HuH-7 (cell line): ENCODE measurements at regions not wholly inside any gene's neighbourhood (a gene's known extent, or its start where the extent isn't known, plus 50 kb on each side); places are given as distances from the start of the nearest gene placed in this dataset.
A peak's percentile ranks its signal among the peaks of the same experiment; 100 is the strongest.

ENCODE experiments used
- DNase-seq: peaks from one replicate; pipeline ENCODE4 v3.0.0; 2011; ENCODE audit warnings: low spot score

- no peak for DNase-seq
These were observed 131.9 kb upstream of the ZFHX3 start for GRCh38 chr16:73179705-73180331.

DNA sequence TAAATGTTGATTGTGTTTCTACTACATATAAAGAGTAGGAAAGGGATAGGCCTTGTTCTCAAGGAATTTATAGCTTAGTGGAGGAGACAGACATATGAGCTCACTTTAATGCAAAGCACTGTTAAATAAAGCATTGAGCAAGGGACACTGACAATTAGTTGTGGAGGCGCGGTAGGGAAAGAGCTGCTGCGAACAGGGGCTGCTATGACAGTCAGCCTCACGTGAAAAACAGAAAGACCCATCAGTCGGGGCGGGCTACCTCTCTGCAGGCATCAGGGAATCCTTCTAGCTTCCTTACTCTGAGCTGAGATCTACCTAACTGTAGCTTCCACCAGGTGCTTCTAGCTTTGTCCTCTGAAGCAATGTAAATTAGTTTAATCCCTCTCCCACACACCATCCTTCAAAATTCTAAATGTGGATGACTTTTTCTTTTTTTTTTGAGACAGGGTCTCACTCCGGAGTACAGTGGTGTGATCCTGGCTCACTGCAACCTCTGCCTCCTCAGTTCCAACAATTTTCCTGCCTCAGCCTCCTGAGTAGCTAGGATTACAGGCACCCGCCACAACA, 129.9 kb upstream of the ZFHX3 start:
- DNase-seq: no peak

DNA sequence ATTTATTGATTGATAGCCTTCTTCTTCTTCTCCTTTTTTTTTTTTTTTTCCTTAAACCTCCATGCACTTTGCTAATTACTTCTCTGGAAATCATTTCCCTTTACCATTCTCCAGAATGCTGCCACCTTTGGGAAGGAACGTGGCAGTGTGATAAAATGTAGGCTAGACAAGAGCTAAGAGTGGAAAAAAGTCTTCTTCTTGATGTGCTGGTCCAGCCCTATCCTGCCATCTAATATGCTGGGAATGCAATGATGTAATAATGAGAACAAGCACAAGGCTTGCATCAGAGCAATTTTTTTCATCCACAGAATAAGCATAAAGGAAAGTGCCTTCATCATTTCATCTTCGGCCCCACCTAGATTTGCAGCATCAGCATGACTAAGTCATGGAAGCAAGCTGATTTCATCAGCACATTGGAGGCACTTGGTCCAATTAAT, 128.7 kb upstream of the ZFHX3 start:
- no peak for DNase-seq

GRCh38 chr16:73172973-73173709, 125.2 kb upstream of the ZFHX3 start:
- no peak for DNase-seq

DNA sequence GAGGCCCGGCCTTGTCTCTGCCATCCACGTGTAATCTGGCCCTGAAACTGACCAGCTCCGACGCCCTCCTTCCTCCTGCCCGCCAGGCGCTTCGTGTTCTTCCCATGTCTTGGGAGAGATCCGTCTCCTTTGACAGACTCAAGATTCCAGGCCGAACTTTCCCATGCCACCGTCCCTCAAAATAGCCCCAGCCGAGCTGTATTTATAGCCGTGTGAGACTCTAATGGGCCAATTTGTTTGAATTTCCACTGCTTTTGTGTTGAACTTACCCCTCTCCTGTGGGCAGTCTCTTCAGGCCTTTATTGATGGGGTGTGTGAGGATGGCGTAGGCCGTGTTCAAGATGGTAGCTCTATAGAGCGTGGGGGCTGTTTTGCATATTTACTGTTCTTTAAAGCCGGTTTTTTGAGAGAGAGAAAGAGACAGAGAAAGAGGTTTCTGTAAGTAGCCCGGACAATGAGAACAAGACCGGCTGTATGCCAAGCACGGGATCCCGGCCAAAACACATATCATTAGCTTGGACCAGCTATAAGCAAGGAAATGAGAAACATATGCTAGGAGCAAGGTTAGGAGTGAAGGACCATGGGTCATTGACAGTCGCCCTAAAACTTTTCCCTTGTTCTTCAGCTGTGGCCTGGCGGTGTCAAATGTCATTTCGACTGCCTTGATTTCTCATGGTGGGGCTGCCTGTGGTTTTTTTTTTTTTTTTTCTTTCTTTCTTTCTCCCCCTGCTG, 124.5 kb upstream of the ZFHX3 start:
- no peak for DNase-seq

DNA sequence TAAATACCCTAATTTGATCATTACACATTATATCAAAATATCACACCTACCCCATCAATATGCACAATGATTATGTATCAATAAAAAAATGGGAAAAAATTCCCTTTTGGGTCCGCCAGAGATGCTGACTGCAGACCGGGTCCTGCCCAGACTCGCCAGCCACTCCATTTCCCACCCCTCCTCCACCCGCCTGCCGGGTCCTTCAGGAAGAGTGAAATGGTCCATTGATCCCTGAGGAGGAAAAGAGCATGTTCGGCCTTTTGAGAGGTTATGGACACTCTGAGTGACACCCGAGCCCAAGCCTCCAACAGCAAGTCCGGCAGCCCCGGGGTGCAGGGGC, 123.9 kb upstream of the ZFHX3 start:
- DNase-seq: no peak

GRCh38 chr16:73171380-73171779, 123.5 kb upstream of the ZFHX3 start:
- DNase-seq: no peak

DNA sequence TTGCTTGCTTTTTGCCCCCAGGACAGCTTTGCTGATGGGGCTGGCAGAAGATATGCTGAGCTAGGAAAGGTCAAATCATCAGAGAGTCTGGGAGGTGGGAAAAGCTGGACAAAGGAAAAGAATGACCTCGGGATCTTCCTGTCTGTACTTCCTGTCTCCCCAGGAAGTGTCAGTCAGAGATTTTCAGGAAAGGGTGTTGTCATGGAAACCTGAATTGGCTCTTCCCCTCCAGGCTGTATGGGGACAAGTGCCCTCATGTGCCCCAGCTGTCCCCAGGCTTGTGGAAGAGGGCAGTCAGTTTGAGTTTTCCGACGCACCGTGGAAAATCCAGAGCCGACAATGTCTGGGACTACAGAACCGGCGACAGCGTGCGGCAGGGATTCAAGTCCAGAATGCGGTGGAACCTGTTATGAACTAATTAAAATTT, 122.7 kb upstream of the ZFHX3 start:
- no peak for DNase-seq

DNA sequence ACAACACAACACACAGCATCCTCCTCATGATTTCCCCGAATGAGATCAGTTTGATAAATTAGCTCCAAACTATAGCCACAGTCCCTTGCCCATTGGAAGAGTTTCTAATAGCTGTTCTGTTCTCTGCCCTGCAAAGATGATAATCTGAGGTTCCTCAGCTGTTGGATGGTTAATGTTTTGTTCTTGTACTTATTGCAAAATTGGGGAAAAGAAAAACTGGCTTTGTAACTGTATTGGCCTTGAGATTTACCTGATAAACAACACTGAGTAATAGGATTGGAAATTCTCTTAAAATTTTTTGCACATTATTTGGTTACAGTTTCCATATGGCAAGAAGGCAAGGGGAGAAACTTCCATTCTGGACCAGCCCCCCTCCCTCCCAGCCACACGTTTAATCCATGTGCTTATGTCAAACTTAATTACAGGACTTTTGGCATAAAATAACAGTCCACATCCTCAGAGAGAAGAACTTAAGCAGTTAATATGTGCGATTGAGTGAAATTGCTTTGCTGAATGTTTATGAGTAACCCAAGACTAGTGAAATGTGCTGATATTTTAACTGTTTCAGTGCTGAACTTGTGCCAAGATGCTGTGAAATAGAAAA, 119.1 kb upstream of the ZFHX3 start:
- DNase-seq: no peak

- DNase-seq: no peak
These were observed 118.5 kb upstream of the ZFHX3 start for GRCh38 chr16:73166441-73166851.

DNA sequence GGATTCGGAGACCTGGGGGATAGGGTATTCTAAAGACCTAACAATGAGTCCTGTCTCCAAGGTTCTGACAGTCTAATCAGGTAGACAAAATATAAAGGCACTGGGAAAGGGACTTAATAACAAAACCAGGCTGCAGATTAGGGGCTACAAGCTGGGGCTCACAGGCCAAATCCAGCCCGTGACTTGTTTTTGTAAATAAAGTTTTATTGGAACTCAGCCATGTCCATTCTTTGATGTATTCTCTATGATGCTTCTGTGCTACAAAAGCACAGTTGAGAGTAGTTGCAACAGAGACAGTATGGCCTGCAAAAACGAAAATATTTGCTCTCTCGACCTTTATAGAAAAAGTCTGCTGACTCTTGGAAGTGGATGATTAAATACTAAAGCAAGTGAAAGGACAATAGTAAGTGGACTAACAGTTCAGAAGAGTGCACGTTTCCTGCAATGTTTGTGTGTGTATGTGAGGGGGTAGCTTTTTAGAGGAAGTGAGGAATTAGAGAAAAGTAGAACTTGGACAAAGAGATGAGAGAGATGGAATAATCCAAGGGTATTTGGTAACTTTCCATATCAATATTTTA, 115.4 kb upstream of the ZFHX3 start:
- DNase-seq: no peak

DNA sequence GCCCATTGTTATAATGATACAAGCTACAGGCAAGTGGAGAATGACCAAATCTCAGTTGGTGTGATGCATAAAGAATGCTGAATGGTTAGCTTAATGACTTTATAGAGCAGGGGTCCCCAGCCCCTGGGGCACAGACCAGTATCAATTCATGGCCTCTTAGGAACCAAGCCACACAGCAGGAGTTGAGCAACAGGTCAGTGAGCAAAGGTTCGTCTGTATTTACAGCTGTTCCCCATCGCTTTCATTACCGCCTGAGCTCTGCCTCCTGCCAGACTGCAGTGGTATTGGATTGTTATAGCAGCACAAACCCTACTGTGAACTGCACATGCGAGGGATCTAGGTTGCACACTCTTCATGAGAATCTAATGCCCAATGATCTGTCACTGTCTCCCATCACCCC, 114.0 kb upstream of the ZFHX3 start:
- peak; percentile 57 for DNase-seq

DNA sequence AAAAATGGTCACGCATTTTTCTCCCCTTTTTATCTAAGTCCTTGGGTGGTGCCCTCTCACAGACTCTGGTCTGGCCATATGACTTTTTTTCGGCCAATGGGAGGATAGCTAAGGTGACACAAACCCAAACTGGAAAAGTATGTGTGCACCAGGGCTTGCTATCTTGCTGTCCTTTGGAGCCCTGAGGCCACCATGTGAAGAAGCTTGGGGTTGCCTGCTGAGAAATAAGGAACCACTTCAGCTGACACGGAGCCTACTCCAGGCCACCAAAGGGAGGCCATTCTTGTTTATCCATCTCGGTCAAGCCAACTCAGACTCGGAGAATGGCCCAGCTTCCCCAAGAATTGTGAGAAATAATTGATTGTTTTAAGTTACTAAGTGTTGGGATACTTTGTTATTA, 111.4 kb upstream of the ZFHX3 start:
- DNase-seq: no peak

GRCh38 chr16:73157861-73158260, 109.9 kb upstream of the ZFHX3 start:
- no peak for DNase-seq

- no peak for DNase-seq
These were observed 106.3 kb upstream of the ZFHX3 start for GRCh38 chr16:73154063-73154870.

GRCh38 chr16:73152386-73153125, 104.6 kb upstream of the ZFHX3 start:
- DNase-seq: peak; percentile 58

GRCh38 chr16:73151941-73152340, 104.0 kb upstream of the ZFHX3 start:
- DNase-seq: no peak

- DNase-seq: no peak
These were observed 103.3 kb upstream of the ZFHX3 start for GRCh38 chr16:73151225-73151624.

DNA sequence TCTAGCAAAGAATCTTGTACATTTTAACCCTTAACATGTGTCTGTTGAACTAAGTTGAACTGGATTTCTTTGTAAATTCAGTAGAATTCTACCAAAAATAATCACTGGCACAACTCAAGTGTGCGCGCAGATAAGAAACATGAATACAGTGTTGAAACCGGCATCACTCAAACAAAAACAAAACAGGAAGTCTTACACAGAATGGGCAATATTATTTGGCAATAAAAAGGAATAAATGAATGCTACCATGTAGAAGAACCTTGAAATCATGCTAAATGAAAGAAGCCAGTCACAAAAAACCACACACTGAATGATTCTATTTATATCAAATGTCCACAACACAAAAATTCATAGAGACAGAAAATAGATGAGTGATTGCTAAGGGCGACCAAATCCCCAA, 102.9 kb upstream of the ZFHX3 start:
- no peak for DNase-seq

DNA sequence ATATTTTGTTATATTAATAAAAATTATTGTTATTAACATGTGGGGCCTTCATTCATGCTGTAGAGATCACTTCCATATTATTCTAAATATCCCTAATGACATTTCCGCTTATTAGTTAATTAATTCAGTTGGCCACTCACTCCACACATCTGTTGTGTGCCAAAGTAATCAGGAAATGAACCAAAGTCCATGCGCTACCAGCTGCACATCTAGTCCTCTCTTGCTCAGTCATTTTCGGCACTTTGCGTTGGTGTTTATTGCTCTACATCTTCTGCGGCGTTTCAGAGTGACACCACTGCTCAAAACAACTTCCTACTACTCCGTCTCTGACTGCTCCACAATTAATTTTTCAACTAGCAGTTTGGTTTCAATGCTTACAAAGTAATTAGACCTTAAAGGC, 101.4 kb upstream of the ZFHX3 start:
- DNase-seq: no peak

GRCh38 chr16:73147958-73148357, 100.0 kb upstream of the ZFHX3 start:
- no peak for DNase-seq
